GM06990 (cell line): ENCODE measurements at regions not wholly inside any gene's neighbourhood (a gene's known extent, or its start where the extent isn't known, plus 50 kb on each side); places are given as distances from the start of the nearest gene placed in this dataset.

Source experiments
- DNase-seq: peaks from one replicate; pipeline ENCODE4 v3.0.0-alpha.2; 2011; ENCODE audit not compliant: insufficient read length; ENCODE audit errors: extremely low read depth
- H3K27me3 ChIP-seq: replicated peaks from 2 replicates; pipeline ENCODE4 v1.6.0; 2011; ENCODE audit warnings: low read length; ENCODE audit not compliant: control insufficient read depth, insufficient read depth
- H3K36me3 ChIP-seq: 2 replicates; pipeline ENCODE4 v1.5.1; 2011; ENCODE audit warnings: low read length; ENCODE audit not compliant: control insufficient read depth, insufficient read depth
- H3K4me3 ChIP-seq: replicated peaks from 2 replicates; pipeline ENCODE4 v1.5.1; 2011; ENCODE audit warnings: low read depth, mild to moderate bottlenecking, control low read depth, low read length
- TF ChIP-seq, protein P1 (sequence below): IDR thresholded peaks from 2 replicates; pipeline ENCODE4 v1.5.1; 2011; ENCODE audit warnings: low read length, control low read depth, mild to moderate bottlenecking, inconsistent platforms; ENCODE audit not compliant: insufficient read depth, poor library complexity, severe bottlenecking

DNA sequence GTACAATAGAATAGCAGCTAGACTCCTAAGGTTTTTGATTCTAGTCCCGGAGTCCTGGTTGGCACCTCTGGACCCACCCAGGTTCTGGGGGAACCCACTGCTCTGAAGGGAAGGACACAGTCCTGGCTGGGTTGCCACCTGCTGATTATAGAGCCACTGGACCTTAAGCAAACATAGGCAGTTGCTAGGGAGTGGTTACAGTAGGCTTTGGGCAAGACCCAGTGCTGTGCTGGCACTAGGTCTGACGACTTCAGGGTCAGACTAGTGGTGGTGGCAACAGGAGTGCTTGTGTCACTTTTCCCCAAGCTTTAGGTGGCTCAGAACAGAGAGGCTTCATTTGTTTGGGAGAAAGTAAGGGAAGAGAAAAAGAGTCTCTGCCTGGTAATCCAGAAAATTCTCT is 109.8 kb upstream of the C3orf80 start:
- Histone ChIP-seq H3K27me3 (no peaks in the 10 kb centered on the region; the same call in 1 of the 2 replicates), H3K4me3 (no peak overlapping the region), H3K36me3 (no peaks in the 10 kb centered on the region)
- no peak for DNase-seq
- TF ChIP-seq, protein P1, sequence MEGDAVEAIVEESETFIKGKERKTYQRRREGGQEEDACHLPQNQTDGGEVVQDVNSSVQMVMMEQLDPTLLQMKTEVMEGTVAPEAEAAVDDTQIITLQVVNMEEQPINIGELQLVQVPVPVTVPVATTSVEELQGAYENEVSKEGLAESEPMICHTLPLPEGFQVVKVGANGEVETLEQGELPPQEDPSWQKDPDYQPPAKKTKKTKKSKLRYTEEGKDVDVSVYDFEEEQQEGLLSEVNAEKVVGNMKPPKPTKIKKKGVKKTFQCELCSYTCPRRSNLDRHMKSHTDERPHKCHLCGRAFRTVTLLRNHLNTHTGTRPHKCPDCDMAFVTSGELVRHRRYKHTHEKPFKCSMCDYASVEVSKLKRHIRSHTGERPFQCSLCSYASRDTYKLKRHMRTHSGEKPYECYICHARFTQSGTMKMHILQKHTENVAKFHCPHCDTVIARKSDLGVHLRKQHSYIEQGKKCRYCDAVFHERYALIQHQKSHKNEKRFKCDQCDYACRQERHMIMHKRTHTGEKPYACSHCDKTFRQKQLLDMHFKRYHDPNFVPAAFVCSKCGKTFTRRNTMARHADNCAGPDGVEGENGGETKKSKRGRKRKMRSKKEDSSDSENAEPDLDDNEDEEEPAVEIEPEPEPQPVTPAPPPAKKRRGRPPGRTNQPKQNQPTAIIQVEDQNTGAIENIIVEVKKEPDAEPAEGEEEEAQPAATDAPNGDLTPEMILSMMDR: no peak

DNA sequence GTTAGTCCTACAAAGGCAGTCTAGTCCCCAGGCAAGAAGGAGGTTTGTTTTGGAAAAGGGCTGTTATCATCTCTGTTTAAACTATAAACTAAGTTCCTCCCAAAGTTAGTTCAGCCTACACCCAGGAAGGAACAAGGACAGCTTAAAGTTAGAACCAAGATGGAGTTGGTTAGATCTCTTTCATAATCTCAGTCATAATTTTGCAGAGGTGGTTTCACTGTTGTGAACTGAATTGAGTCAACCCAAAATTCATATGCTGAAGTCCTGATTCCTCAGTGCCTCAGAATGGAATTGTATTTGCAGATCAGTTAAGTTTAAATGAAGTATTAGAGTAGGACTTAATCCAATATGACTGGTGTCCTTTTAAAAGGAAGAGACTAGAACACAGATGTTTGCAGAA is 101.0 kb upstream of the C3orf80 start:
- TF ChIP-seq, protein P1: no peak
- Histone ChIP-seq H3K36me3 (no peaks in the 10 kb centered on the region), H3K4me3 (no peak overlapping the region), H3K27me3 (no peaks in the 10 kb centered on the region)
- no peak for DNase-seq

DNA sequence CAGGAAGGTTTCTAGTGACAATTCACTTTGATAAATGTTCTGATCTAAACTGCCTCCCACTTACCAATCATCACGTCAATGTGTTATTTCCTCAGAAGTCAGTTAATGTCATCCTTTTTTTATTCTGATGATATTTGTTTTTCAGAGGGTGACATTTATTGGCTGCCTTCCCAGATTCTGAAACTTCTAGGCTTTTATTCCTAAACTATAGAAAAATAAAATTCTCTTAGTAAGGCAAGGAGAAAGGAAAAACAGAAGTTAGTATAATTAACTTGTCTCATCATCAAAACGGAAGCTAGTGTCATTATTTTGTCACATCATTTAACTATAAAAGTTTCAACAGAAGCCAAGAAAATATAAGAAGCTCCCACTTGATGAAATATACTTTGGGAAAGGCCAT is 100.0 kb upstream of the C3orf80 start:
- H3K4me3 ChIP-seq: no peak overlapping the region
- no peaks in the 10 kb centered on the region for H3K27me3 ChIP-seq
- TF ChIP-seq, protein P1: no peak
- H3K36me3 ChIP-seq: no peaks in the 10 kb centered on the region
- DNase-seq: no peak

DNA sequence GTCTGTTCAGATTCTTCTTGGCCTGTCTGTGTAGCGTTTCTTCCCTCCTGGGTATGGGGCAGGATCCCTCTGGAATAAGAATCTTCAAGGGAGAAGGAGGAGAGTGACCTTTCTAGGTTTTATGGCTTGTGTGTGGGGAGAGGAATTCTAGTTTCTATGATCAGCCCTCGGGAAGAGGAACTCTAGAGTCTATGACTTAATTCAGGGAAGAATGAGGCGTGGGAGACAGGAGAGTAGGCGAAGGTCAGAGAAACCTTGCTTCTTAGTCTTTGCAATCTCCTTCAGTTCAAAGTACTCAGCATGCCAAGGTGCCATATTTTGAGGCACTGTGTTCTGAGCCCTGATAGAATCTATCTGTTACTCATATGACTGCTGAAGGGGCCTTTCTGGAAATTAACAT is 99.2 kb upstream of the C3orf80 start:
- TF ChIP-seq, protein P1: no peak
- Histone ChIP-seq H3K4me3 (no peak overlapping the region), H3K36me3 (no peaks in the 10 kb centered on the region), H3K27me3 (no peaks in the 10 kb centered on the region)
- no peak for DNase-seq

DNA sequence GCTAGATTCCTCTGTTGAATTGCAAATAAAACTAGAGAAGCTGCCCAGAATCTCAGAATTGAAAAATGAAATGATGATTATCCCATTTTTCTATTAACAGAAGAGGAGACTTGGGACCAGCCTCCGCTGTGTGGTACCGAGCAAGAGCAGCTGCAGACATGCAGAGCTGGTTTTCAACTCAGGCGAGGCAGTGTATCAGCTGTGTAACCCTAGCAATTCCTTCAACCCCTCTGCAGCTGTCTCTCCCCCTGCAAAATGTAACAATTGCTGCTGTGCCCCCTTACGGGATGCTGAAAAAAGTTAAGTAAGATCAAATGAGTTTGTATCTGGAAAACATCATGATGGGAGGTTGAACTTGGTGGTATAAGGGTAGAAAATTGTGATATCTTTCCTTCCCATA is 98.5 kb upstream of the C3orf80 start:
- no peak for DNase-seq
- Histone ChIP-seq H3K36me3 (no peaks in the 10 kb centered on the region), H3K4me3 (no peak overlapping the region), H3K27me3 (no peaks in the 10 kb centered on the region)
- TF ChIP-seq, protein P1: no peak

DNA sequence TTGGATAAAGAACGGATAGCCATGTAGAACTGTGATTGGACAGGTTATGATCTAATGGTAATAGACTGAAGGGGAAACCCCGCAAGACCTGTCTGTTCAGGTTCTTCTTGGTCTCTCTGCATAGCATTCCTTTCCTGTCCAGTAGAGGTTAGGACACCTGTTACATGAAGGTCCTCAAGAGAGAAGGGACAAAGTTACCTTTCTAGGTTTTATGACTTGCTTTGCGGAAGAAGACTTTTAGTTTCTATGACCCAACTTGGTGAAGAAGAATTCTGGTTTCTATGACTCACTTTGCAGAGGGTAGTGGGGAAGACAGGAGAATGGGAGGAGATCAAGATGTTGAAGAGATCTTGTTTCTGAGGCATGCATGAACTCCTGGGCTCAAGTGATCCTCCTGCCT is 97.9 kb upstream of the C3orf80 start:
- Histone ChIP-seq H3K27me3 (no peaks in the 10 kb centered on the region), H3K4me3 (no peak overlapping the region), H3K36me3 (no peaks in the 10 kb centered on the region)
- TF ChIP-seq, protein P1: no peak
- DNase-seq: no peak
